Small intestine (tissue), 7 donors: ENCODE measurements at regions not wholly inside any gene's neighbourhood (a gene's known extent, or its start where the extent isn't known, plus 50 kb on each side); places are given as distances from the start of the nearest gene placed in this dataset.
"Not testable (repeated sequence)": the region's sequence is repeated elsewhere in the genome, so short reads cannot be mapped to it uniquely, and the experiment has no call there.

Experiments used
- DNase-seq, 2 donors: peaks; one replicate each; pipeline versions ENCODE4 v3.0.0 to v3.0.0-alpha.2; 2013
- FAIRE-seq: peaks from 2 replicates; lab custom pipeline; 2012; peaks lifted over from hg19 to GRCh38; lab: Jason Lieb, UNC
- H3K27ac ChIP-seq, 3 donors: one replicate each; pipeline ENCODE4 v1.5.1; 2013; ENCODE audit warnings: low read length in 2 of 3, mild to moderate bottlenecking in 2 of 3, control low read depth in 1 of 3, inconsistent platforms in 1 of 3, low read depth in 1 of 3, moderate library complexity in 1 of 3
- H3K27me3 ChIP-seq, 3 donors: one replicate each; pipeline ENCODE4 v1.6.1; 2013; ENCODE audit warnings: low read length in 3 of 3, inconsistent platforms in 1 of 3; ENCODE audit not compliant: control insufficient read depth in 3 of 3, insufficient read depth in 3 of 3
- H3K36me3 ChIP-seq, 3 donors: one replicate each; pipeline ENCODE4 v1.6.1; 2013; ENCODE audit warnings: low read length in 3 of 3, inconsistent platforms in 1 of 3, low read depth in 1 of 3, mild to moderate bottlenecking in 1 of 3, moderate library complexity in 1 of 3; ENCODE audit not compliant: control insufficient read depth in 3 of 3, insufficient read depth in 2 of 3
- H3K4me1 ChIP-seq, 3 donors: one replicate each; pipeline ENCODE4 v1.6.1; 2013; ENCODE audit warnings: low read length in 2 of 3, inconsistent platforms in 1 of 3, low read depth in 1 of 3, mild to moderate bottlenecking in 1 of 3, moderate library complexity in 1 of 3; ENCODE audit not compliant: control insufficient read depth in 3 of 3, insufficient read depth in 2 of 3
- H3K4me3 ChIP-seq, 3 donors: one replicate each; pipeline ENCODE4 v1.5.1; 2013; ENCODE audit warnings: low read length in 3 of 3, control low read depth in 1 of 3, inconsistent platforms in 1 of 3, low read depth in 1 of 3, mild to moderate bottlenecking in 1 of 3, moderate library complexity in 1 of 3
- H3K9me3 ChIP-seq, 2 donors: one replicate each; pipeline ENCODE4 v1.6.1; 2013; ENCODE audit warnings: low read depth in 1 of 2, low read length in 1 of 2; ENCODE audit not compliant: control insufficient read depth in 2 of 2, insufficient read depth in 1 of 2
- WGBS, 3 donors: extraction: QIAGEN DNeasy Blood & Tissue Kit; methylation state at CpG; one replicate each; pipeline ENCODE4 v1.1.7; 2013; 5-methylcytosine and 5-hydroxymethylcytosine counted together
- donor health status: healthy with polysubstance abuse.
- donor health status: control.
- donor health status: control.
- donor health status: Bipolar disorder and iron deficiency.
- donor health status: healthy.

DNA sequence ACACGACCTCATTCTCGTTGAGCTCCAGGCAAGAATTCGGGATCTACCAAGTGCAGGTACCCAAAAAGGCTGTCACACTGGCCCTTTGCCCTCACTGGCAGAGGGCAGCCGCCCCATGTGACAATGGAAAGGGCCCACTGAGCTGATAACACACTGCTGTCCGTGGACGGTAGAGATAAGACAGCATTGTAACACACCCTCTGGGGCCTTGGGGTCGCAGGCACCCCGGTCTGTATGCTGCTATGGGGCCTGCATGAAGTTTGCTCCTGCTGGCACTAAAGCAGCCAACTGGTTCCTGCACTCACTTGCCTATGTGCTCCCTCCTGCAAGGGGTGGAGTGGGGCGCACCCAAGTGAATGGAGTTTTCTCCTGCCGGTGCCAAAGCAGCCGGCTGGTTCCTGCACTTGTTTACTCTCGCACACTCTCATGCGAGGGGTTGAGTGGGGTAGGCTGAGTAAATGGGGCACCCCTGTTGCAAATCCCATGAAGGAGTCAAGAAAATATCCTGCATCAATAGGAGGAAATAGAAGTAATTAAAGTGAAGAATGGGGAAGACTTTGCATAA is 477.9 kb downstream of the ATP23 start:
- H3K27ac ChIP-seq: no peak overlapping the region
- peaks cover 0 to 3% of the 10 kb centered on the region in 2 donors for H3K9me3 ChIP-seq
- H3K4me3 ChIP-seq: no peak overlapping the region
- WGBS, 3 donors: 51 to 78% (median 64%) methylated on average over 13 of the region's 13 CpGs
- no peak for FAIRE-seq
- peaks cover 0 to 8% (median 0%) of the 10 kb centered on the region in 3 donors for H3K4me1 ChIP-seq
- H3K36me3 ChIP-seq: no peaks in the 10 kb centered on the region
- peak in 1 of 2 donors; percentile 23 for DNase-seq
- no peaks in the 10 kb centered on the region for H3K27me3 ChIP-seq

DNA sequence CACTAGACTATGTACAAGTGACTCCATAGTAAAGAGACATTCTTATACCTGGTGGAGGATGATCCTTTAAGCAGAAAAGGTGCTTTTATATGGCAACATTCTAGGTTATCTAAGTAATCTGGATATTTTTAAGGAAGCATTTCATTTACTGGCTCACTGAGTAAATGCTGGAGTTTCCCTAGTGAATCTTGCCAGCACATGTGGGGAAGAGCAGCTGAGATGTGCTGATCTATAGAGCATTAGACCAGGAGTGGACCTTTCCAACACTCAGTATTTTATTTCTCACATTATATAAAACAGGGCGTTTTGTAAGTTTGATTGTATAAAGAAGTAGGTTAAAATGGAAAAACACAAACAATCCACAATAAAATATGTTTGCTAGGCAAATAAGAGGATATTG is 478.5 kb downstream of the ATP23 start:
- H3K4me1 ChIP-seq: peaks cover 0 to 3% (median 0%) of the 10 kb centered on the region in 3 donors
- H3K27me3 ChIP-seq: no peaks in the 10 kb centered on the region
- no peaks in the 10 kb centered on the region for H3K36me3 ChIP-seq
- no peak for FAIRE-seq
- 46 to 59% (median 56%) methylated on average over 1 of the region's 1 CpG for WGBS, 3 donors
- H3K9me3 ChIP-seq: peaks cover 0 to 3% of the 10 kb centered on the region in 2 donors
- H3K4me3 ChIP-seq: no peak overlapping the region
- DNase-seq: no peak
- no peak overlapping the region for H3K27ac ChIP-seq

DNA sequence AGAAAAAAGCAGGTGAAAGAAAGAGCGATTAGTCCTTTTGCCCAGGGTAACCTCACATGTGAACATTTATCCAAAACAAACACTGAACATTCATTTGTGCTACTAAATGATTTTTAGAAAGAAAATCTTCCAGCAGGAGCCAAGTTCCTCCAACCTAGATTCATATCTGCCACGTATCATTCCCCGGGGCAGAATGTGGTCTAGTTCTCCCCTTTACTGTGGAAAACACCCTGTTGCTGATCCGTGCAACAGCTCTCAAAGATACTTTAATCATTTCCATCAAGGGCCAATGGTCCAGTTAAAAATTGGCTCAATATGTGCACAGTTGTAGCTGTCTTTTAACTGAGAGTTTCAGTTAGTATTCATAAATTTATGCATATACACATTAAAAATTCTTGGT is 479.1 kb downstream of the ATP23 start:
- peaks cover 0 to 3% of the 10 kb centered on the region in 2 donors for H3K9me3 ChIP-seq
- no peak overlapping the region for H3K4me3 ChIP-seq
- H3K4me1 ChIP-seq: peaks cover 0 to 8% (median 0%) of the 10 kb centered on the region in 3 donors
- no peak for FAIRE-seq
- H3K36me3 ChIP-seq: no peaks in the 10 kb centered on the region
- WGBS, 3 donors: 63 to 73% (median 67%) methylated on average over 4 of the region's 4 CpGs
- H3K27me3 ChIP-seq: no peaks in the 10 kb centered on the region
- DNase-seq: no peak
- H3K27ac ChIP-seq: no peak overlapping the region

DNA sequence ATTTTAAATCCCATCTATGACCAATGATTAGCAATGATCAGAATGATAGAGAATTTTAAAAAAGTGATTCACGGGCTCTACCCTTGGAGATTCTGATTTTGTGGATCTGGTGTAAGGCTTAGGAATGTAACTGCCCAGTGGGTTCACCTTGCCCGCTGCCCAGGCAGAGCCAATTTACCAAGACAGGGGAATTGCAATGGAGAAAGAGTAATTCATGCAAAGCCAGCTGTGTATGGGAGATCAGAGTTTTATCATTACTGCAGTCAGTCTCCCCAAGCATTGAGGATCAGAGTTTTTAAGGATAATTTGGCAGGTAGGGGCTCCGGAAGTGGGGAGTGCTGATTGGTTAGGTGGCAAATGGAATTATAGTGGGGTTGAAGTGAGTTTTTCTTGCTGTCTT is 480.6 kb downstream of the ATP23 start:
- Histone ChIP-seq H3K9me3 (peaks cover 0 to 3% of the 10 kb centered on the region in 2 donors), H3K27me3 (no peaks in the 10 kb centered on the region), H3K4me1 (peaks cover 0 to 17% (median 3%) of the 10 kb centered on the region in 3 donors), H3K36me3 (no peaks in the 10 kb centered on the region), H3K27ac (no peak overlapping the region), H3K4me3 (no peak overlapping the region)
- WGBS, 3 donors: 73 to 92% (median 87%) methylated on average over 3 of the region's 3 CpGs
- DNase-seq (no peak), FAIRE-seq (no peak)

DNA sequence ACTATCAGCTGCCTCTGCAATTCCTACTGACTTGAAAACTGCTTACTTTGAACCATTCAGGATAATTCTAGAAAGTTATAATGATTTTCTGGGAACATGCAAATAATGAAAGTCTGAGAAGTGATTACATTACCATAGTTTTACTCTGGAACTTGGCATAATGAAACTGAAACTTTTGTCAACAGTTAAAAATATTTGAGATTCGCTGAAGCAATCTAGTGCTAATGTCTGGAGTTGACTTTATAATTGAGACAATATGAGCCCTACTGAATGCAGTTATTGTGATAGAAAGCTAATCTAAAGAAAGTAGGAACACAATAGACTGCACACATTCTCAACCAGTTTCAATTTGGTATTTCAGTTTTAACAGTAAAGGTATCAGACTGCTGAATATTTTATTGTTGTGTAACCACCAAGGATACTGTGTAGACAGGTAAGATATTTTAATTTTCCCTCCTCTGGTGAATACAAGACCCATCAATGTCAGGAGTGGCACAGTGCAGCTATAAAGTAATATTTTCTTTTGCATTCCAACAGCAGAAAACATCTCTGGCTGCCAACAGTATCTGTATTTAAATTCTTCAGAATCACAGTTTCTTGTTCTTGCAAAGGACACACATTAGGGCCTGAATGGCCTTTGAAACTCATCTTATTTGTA is 483.5 kb downstream of the ATP23 start:
- Histone ChIP-seq H3K4me3 (no peak overlapping the region), H3K27ac (peak overlapping the region in 2 of 3 donors; percentile 36 to 49), H3K4me1 (peaks cover 0 to 14% (median 3%) of the 10 kb centered on the region in 3 donors), H3K27me3 (no peaks in the 10 kb centered on the region), H3K9me3 (peaks cover 0 to 3% of the 10 kb centered on the region in 2 donors), H3K36me3 (no peaks in the 10 kb centered on the region)
- DNase-seq (no peak), FAIRE-seq (no peak)
- 31 to 51% (median 39%) methylated on average over 1 of the region's 1 CpG for WGBS, 3 donors

DNA sequence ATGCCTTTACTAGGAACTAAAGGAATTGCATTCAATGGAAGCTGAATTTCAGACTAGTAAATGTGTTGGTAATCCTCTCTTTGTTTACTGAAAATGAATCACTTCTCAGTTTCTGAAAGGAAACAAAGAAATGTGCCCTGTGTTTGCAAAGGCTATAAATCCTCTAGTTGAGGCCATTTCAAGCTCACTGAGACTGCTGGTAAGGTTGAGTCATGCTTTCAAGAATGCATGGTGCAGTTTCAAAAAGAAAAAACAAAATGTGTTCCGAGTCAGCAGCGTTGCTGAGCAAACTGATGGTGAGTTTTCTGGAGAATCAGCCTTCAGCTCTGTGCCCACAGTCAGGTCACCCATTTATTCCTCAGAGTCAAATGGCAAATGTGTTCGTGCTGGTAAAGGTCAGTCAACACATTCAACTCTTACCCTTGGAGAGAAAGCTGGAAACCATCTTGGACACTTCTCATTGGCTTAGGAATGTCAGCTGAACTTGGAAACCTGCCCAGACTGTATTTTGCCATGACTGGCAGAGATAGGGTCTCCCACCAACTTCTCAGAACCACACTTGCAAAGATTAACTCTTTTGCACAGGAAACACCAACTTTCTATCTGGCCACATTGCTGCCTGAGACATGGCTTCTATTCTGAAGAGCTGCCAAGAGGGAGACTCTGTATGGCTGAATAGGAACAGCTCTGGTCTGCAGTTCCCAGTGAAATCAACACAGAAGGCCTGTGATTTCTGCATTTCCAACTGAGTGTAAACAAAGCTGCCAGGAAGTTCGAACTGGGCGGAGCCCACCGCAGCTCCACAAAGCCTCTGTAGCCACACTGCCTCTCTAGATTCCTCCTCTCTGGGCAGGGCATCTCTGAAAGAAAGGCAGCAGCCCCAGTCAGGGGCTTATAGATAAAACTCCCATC is 484.4 kb downstream of the ATP23 start:
- FAIRE-seq (no peak), DNase-seq (peak in 1 of 2 donors; percentile 44)
- Histone ChIP-seq H3K4me1 (peaks cover 0 to 14% (median 3%) of the 10 kb centered on the region in 3 donors), H3K9me3 (peaks cover 0 to 3% of the 10 kb centered on the region in 2 donors), H3K4me3 (no peak overlapping the region), H3K27me3 (no peaks in the 10 kb centered on the region), H3K27ac (peak overlapping the region in 2 of 3 donors; percentile 36 to 93), H3K36me3 (no peaks in the 10 kb centered on the region)
- WGBS, 3 donors: 25 to 39% (median 32%) methylated on average over 6 of the region's 6 CpGs

DNA sequence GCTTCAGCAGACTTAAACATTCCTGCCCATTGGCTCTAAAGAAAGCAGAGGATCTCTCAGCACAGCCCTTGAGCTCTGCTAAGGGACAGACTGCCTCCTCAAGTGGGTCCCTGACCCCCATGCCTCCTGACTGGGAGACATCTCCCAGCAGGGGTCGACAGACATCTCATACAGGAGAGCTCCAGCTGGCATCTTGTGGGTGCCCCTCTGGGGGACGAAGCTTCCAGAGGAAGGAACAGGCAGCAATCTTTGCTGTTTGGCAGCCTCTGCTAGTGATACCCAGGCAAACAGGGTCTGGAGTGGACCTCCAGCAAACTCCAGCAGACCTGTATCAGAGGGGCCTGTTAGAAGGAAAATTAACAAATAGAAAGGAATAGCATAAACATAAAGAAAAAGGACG is 485.1 kb downstream of the ATP23 start:
- not testable (repeated sequence) for H3K4me3 ChIP-seq, FAIRE-seq, H3K27me3 ChIP-seq, H3K36me3 ChIP-seq, DNase-seq, H3K9me3 ChIP-seq
- WGBS, 3 donors: 78 to 87% (median 81%) methylated on average over 3 of the region's 3 CpGs
- H3K4me1 ChIP-seq: peaks cover 0 to 14% (median 3%) of the 10 kb centered on the region in 3 donors
- H3K27ac ChIP-seq: peak overlapping the region in 1 of 3 donors; percentile 41

DNA sequence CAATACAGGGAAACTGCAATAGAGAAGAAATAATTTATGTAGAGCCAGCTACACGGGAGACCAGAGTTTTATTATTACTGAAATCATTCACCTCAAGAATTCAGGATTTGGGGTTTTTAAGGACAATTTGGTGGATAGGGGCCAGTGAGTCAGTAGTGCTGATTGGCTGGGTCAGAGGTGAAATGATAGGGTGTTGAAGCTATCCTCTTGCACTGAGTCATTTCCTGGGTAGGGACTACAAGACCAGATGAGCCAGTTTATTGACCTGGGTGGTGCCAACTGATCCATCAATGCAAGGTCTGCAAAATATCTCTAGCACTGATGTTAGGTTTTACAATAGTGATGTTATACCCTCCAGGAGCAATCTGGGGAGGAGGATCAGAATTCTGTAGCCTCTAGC is 486.3 kb downstream of the LRIG3 start:
- FAIRE-seq (no peak), DNase-seq (no peak)
- no peaks in the 10 kb centered on the region for H3K27me3 ChIP-seq
- H3K27ac ChIP-seq: no peak overlapping the region
- WGBS, 3 donors: 72 to 82% (median 80%) methylated on average over 1 of the region's 1 CpG
- no peak overlapping the region for H3K4me3 ChIP-seq
- H3K9me3 ChIP-seq: no peaks in the 10 kb centered on the region
- no peaks in the 10 kb centered on the region for H3K4me1 ChIP-seq
- H3K36me3 ChIP-seq: no peaks in the 10 kb centered on the region
